Smooth muscle cell (in vitro differentiated cells): ENCODE measurements at regions not wholly inside any gene's neighbourhood (a gene's known extent, or its start where the extent isn't known, plus 50 kb on each side); places are given as distances from the start of the nearest gene placed in this dataset.
A peak's percentile ranks its signal among the peaks of the same experiment; 100 is the strongest.
"Not testable (repeated sequence)": the region's sequence is repeated elsewhere in the genome, so short reads cannot be mapped to it uniquely, and the experiment has no call there.

Experiments
- DNase-seq: peaks from one replicate; lab custom pipeline; 2025; ENCODE audit not compliant: unreplicated experiment; lab: John Stamatoyannopoulos, UW
- H2AFZ ChIP-seq: fragments of 200-600 bp; sonication (generic); 2 replicates; pipeline ENCODE4 v1.6.0; 2016; ENCODE audit warnings: antibody characterized with exemption, low read depth, mild to moderate bottlenecking
- H3F3A ChIP-seq: fragments of 200-600 bp; sonication (generic); 2 replicates; pipeline ENCODE4 v1.6.0; 2017; ENCODE audit warnings: antibody characterized with exemption, low read depth
- H3K27ac ChIP-seq: fragments of 200-600 bp; sonication (generic); 2 replicates; pipeline ENCODE4 v1.5.1; 2016; ENCODE audit warnings: low read depth, mild to moderate bottlenecking
- H3K27me3 ChIP-seq: fragments of 200-600 bp; sonication (generic); 2 replicates; pipeline ENCODE4 v1.6.1; 2016; ENCODE audit warnings: low read depth, mild to moderate bottlenecking
- H3K36me3 ChIP-seq: fragments of 200-600 bp; sonication (generic); 2 replicates; pipeline ENCODE4 v1.5.1; 2016; ENCODE audit warnings: low read depth
- H3K4me1 ChIP-seq: fragments of 200-600 bp; sonication (generic); 2 replicates; pipeline ENCODE4 v1.5.1; 2016; ENCODE audit warnings: low read depth
- H3K4me2 ChIP-seq: fragments of 200-600 bp; sonication (generic); 2 replicates; pipeline ENCODE4 v1.6.0; 2016; ENCODE audit warnings: mild to moderate bottlenecking
- H3K4me3 ChIP-seq: fragments of 200-600 bp; sonication (generic); 2 replicates; pipeline ENCODE4 v1.5.1; 2016; ENCODE audit warnings: mild to moderate bottlenecking
- H3K79me2 ChIP-seq: fragments of 200-600 bp; sonication (generic); 2 replicates; pipeline ENCODE4 v1.6.0; 2016; ENCODE audit warnings: low read depth, mild to moderate bottlenecking
- H3K9ac ChIP-seq: fragments of 200-600 bp; sonication (generic); 2 replicates; pipeline ENCODE4 v1.6.0; 2016; ENCODE audit warnings: low read depth
- H3K9me3 ChIP-seq: fragments of 200-600 bp; sonication (generic); replicated peaks from 2 replicates; pipeline ENCODE4 v1.5.1; 2016; ENCODE audit warnings: low read depth
- H4K20me1 ChIP-seq: fragments of 200-600 bp; sonication (generic); 2 replicates; pipeline ENCODE4 v1.6.0; 2016; ENCODE audit warnings: low read depth
- CTCF ChIP-seq: fragments of 200-600 bp; sonication (generic); IDR thresholded peaks from 2 replicates; pipeline ENCODE4 v1.5.1; 2017; ENCODE audit warnings: borderline replicate concordance, mild to moderate bottlenecking, antibody characterized with exemption; ENCODE audit not compliant: insufficient read depth, poor library complexity, severe bottlenecking
- WGBS: methylation state at CpG from one replicate; pipeline ENCODE4 v1.1.7; 2016; ENCODE audit warnings: low lambda C conversion rate; 5-methylcytosine and 5-hydroxymethylcytosine counted together

GRCh38 chr6:109879521-109879920, 98.6 kb upstream of the GPR6 start:
- no peak for TF ChIP-seq CTCF
- peak overlapping the region; percentile 59 for H3K27ac ChIP-seq
- H3K9ac ChIP-seq, result no peak overlapping the region

GRCh38 chr6:109881069-109881468, 97.0 kb upstream of the GPR6 start:
- H3K9me3 ChIP-seq, H3K9ac ChIP-seq, DNase-seq, H3K4me3 ChIP-seq, H3K4me1 ChIP-seq, H4K20me1 ChIP-seq, H3K27me3 ChIP-seq, H3K79me2 ChIP-seq, H3K27ac ChIP-seq, H3K4me2 ChIP-seq, H3K36me3 ChIP-seq, H3F3A ChIP-seq, H2AFZ ChIP-seq: not testable (repeated sequence)
- over 99% methylated on average over 17 of the region's 19 CpGs for WGBS

More at GRCh38 chr6:109879521-109879920, 98.6 kb upstream of the GPR6 start:
- H3F3A ChIP-seq, result no peaks in the 10 kb centered on the region
- no peaks in the 10 kb centered on the region for H3K79me2 ChIP-seq
- no peaks in the 10 kb centered on the region for H3K36me3 ChIP-seq
- no peak overlapping the region for H3K4me2 ChIP-seq
- no peak overlapping the region for H2AFZ ChIP-seq
- no peaks in the 10 kb centered on the region for H4K20me1 ChIP-seq
- 84% methylated on average over 15 of the region's 15 CpGs for WGBS
- peaks cover 4% of the 10 kb centered on the region for H3K4me1 ChIP-seq
- H3K27me3 ChIP-seq, result no peaks in the 10 kb centered on the region
- no peak overlapping the region for H3K4me3 ChIP-seq
- H3K9me3 ChIP-seq, result no peaks in the 10 kb centered on the region
- no peak for DNase-seq

GRCh38 chr6:109881953-109882490, 96.1 kb upstream of the GPR6 start:
- Histone ChIP-seq H2AFZ (peak overlapping the region; percentile 79), H3K4me2 (peak overlapping the region; percentile 20), H3K27ac (peak overlapping the region; percentile 89), H3K9ac (peak overlapping the region; percentile 73)
- not testable (repeated sequence) for H3F3A ChIP-seq, H3K36me3 ChIP-seq, H4K20me1 ChIP-seq, DNase-seq, H3K4me3 ChIP-seq, H3K79me2 ChIP-seq, H3K27me3 ChIP-seq, H3K9me3 ChIP-seq, H3K4me1 ChIP-seq
- WGBS, result 97% methylated on average over 1 of the region's 1 CpG

GRCh38 chr6:109891924-109892323, 86.2 kb upstream of the GPR6 start:
- WGBS, result 94% methylated on average over 5 of the region's 5 CpGs
- H3K27me3 ChIP-seq, result no peaks in the 10 kb centered on the region

More at GRCh38 chr6:109891924-109892323, 86.2 kb upstream of the GPR6 start:
- Histone ChIP-seq H3K27ac (no peak overlapping the region), H3K9me3 (no peaks in the 10 kb centered on the region), H3K9ac (no peak overlapping the region), H3K36me3 (no peaks in the 10 kb centered on the region), H3F3A (no peaks in the 10 kb centered on the region), H3K4me1 (no peaks in the 10 kb centered on the region), H4K20me1 (no peaks in the 10 kb centered on the region), H3K4me3 (no peak overlapping the region), H3K4me2 (no peak overlapping the region), H2AFZ (no peak overlapping the region), H3K79me2 (no peaks in the 10 kb centered on the region)
- DNase-seq, result no peak
- TF ChIP-seq CTCF, result no peak
